ENCODE measurements at regions not wholly inside any gene's neighbourhood (a gene's known extent, or its start where the extent isn't known, plus 50 kb on each side); places are given as distances from the start of the nearest gene placed in this dataset.

DNA sequence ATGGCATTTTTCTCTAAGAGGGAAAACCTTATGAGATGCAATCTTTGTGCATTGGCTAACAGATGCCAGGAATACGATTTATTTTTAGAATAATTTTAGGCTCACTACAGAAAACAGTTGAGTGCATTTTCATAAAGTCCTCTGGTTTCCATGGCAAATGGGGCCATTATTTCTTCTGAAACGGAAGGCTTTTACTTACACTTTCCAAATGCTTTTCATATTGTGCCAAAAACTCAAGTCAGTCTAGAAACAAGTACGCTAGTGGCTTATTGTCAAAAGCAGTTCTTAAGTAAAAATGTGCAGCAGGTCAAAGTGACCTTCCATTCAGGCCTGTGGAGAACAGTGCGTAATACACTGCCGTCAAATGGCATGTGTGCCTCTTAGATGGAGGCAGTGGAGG, 628.7 kb downstream of the EFNB2 start:
- H3K9me3 ChIP-seq: no peaks in the 10 kb centered on the region
- H3K27ac ChIP-seq: no peak overlapping the region
- DNase-seq (ENCODE audit: low spot score): no peak
- no peaks in the 10 kb centered on the region for H3K4me1 ChIP-seq
- TF ChIP-seq, protein P1, sequence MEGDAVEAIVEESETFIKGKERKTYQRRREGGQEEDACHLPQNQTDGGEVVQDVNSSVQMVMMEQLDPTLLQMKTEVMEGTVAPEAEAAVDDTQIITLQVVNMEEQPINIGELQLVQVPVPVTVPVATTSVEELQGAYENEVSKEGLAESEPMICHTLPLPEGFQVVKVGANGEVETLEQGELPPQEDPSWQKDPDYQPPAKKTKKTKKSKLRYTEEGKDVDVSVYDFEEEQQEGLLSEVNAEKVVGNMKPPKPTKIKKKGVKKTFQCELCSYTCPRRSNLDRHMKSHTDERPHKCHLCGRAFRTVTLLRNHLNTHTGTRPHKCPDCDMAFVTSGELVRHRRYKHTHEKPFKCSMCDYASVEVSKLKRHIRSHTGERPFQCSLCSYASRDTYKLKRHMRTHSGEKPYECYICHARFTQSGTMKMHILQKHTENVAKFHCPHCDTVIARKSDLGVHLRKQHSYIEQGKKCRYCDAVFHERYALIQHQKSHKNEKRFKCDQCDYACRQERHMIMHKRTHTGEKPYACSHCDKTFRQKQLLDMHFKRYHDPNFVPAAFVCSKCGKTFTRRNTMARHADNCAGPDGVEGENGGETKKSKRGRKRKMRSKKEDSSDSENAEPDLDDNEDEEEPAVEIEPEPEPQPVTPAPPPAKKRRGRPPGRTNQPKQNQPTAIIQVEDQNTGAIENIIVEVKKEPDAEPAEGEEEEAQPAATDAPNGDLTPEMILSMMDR (IDR thresholded peaks at IDR 0.05): no peak
- no peaks in the 10 kb centered on the region for H3K27me3 ChIP-seq
- no peak overlapping the region for H3K4me3 ChIP-seq
- no peaks in the 10 kb centered on the region for H3K36me3 ChIP-seq

DNA sequence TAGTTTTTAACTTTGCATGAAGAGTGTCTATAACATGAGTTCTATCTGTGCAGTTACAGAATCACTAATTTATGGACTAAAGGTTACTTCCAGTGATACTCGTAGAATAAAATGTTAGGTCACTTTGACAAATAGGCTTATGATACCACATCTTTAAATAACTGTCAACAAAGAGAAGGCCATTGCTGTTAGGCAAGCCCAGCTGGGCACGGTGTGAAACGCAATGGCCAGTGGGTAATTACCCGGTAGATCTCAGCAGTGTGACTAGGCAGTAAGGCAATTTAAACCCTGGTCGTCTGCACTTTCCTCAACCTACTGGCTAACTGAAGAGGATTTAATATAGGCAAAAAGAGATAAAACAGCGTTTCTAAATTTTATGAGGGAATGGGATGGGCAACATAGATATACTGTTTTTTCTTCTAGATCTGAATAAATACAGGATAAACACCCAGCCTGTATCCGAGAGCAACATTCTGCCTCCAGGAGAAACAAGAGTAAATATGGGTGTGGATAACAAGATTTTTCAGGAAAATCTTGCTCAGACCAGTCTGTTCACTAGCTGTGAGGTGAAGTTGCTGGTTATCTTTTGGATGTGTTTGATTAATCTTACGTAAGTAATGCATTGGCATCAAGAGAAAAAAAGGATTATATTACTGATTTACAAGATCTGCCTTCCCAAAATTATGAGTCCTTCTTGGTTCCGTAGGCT, 631.3 kb downstream of the EFNB2 start:
- H3K4me1 ChIP-seq: no peaks in the 10 kb centered on the region
- no peaks in the 10 kb centered on the region for H3K27me3 ChIP-seq
- H3K27ac ChIP-seq: no peak overlapping the region
- no peaks in the 10 kb centered on the region for H3K9me3 ChIP-seq
- H3K4me3 ChIP-seq: no peak overlapping the region
- TF ChIP-seq, protein P1 (IDR thresholded peaks at IDR 0.05): no peak
- no peaks in the 10 kb centered on the region for H3K36me3 ChIP-seq
- no peak for DNase-seq (ENCODE audit: low spot score)

DNA sequence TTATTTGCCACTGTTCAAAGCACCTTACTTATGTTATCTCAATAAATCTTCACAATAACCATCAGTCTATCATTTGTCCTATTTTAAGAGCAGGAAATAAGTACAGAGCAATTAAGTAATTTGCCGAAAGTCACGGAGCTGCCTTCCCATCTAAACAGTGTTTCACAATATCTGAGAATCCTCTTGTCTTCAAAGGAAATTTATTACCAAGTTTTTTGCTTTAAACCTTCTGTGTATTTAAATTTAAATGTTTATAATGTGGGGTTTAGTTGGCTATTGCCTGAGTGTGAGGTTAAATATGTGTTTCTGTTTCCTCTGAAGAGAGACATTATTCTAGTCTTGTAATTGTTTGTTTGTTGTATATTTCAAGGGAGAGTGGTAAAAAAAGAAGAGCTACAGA, 633.1 kb downstream of the EFNB2 start:
- TF ChIP-seq, protein P1 (IDR thresholded peaks at IDR 0.05): no peak
- H3K27ac ChIP-seq: no peak overlapping the region
- H3K36me3 ChIP-seq: no peaks in the 10 kb centered on the region
- H3K4me1 ChIP-seq: no peaks in the 10 kb centered on the region
- no peaks in the 10 kb centered on the region for H3K9me3 ChIP-seq
- DNase-seq (ENCODE audit: low spot score): no peak
- no peak overlapping the region for H3K4me3 ChIP-seq
- H3K27me3 ChIP-seq: no peaks in the 10 kb centered on the region

DNA sequence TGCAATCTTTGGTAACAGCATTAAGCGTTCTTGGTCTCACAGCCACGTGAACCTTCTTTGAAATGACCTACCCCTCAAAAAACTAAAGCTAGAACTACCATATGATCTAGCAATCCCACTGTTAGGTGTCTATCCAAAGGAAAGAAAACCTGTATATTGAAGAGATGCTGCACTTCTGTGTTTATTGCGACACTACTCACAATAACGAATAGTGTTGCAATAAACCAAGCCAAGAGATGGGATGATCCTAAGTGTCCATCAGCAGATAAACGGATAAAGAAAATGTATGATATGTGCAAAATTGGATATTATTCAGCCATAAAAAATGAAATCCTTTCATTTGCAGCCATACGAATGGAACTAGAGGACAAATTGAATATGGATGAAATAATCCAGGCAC, 637.9 kb downstream of the EFNB2 start:
- Histone ChIP-seq H3K9me3 (no peaks in the 10 kb centered on the region), H3K36me3 (no peaks in the 10 kb centered on the region), H3K27me3 (no peaks in the 10 kb centered on the region), H3K27ac (no peak overlapping the region), H3K4me3 (no peak overlapping the region), H3K4me1 (no peaks in the 10 kb centered on the region)
- TF ChIP-seq, protein P1 (IDR thresholded peaks at IDR 0.05): no peak
- DNase-seq (ENCODE audit: low spot score): no peak

DNA sequence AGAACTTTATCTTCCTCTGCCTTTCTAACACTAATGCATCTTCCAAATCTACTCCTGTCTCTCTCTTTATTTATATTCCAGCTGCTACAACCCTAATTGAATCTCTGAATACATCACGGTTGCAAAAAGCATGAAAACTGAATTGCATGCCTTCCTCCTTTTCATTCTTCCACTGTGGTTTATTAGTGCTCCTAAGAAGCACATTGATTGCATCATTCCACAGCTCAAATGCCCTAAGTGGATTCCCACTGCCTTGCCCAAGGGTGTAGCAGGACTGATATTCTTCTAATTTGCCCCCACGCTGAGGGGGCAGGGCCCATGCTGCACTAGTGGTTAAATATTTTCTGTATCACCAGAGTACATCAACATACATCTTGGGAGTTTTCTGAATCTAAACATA, 640.8 kb downstream of the EFNB2 start:
- Histone ChIP-seq H3K9me3 (no peaks in the 10 kb centered on the region), H3K36me3 (no peaks in the 10 kb centered on the region), H3K4me1 (no peaks in the 10 kb centered on the region), H3K27me3 (no peaks in the 10 kb centered on the region), H3K4me3 (no peak overlapping the region), H3K27ac (no peak overlapping the region)
- DNase-seq (ENCODE audit: low spot score): no peak
- TF ChIP-seq, protein P1 (IDR thresholded peaks at IDR 0.05): no peak

DNA sequence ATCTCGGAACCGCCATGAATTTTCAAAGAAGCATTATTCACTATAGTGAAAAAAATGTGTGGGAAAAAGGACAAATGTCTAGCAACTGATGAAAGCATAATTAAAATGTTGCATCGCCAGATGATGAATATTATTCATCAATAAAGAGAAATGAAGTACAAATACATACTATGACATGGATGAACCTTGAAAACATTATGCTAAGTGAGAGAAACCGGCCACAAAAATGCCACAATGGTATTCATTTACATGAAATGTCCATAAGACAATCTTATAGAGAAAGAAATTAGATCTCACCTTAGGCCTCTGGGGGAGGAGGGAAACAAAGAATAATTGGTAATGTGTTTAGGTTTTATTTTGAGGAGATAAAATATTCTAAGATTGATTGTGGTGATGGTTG, 645.0 kb downstream of the EFNB2 start:
- TF ChIP-seq, protein P1 (IDR thresholded peaks at IDR 0.05): no peak
- H3K27me3 ChIP-seq: no peaks in the 10 kb centered on the region
- DNase-seq (ENCODE audit: low spot score): no peak

More for the DNA sequence above, 645.0 kb downstream of the EFNB2 start:
- H3K27ac ChIP-seq: no peak overlapping the region
- no peaks in the 10 kb centered on the region for H3K4me1 ChIP-seq
- H3K9me3 ChIP-seq: no peaks in the 10 kb centered on the region
- H3K4me3 ChIP-seq: no peak overlapping the region
- H3K36me3 ChIP-seq: no peaks in the 10 kb centered on the region

Measured in right atrium auricular region (tissue), 2 donors.